Parathyroid adenoma (tissue), 2 donors: ENCODE measurements at regions not wholly inside any gene's neighbourhood (a gene's known extent, or its start where the extent isn't known, plus 50 kb on each side); places are given as distances from the start of the nearest gene placed in this dataset.

Experiments
- H2AFZ ChIP-seq: fragments of 300-600 bp; sonication (generic); one replicate; pipeline ENCODE4 v1.7.0; 2017; ENCODE audit warnings: antibody characterized with exemption, mild to moderate bottlenecking
- H3K27ac ChIP-seq: fragments of 300-600 bp; sonication (generic); one replicate; pipeline ENCODE4 v1.7.0; 2017
- H3K27me3 ChIP-seq: fragments of 300-600 bp; sonication (generic); one replicate; pipeline ENCODE4 v1.7.0; 2017; ENCODE audit warnings: low read length; ENCODE audit not compliant: control insufficient read depth, insufficient read depth
- H3K36me3 ChIP-seq: fragments of 300-600 bp; sonication (generic); one replicate; pipeline ENCODE4 v1.7.0; 2017; ENCODE audit warnings: low read length; ENCODE audit not compliant: control insufficient read depth, insufficient read depth
- H3K4me1 ChIP-seq: fragments of 300-600 bp; sonication (generic); one replicate; pipeline ENCODE4 v1.7.0; 2017; ENCODE audit warnings: control low read depth
- H3K4me2 ChIP-seq: fragments of 300-600 bp; sonication (generic); one replicate; pipeline ENCODE4 v1.7.0; 2017; ENCODE audit warnings: low read length
- H3K4me3 ChIP-seq: fragments of 300-600 bp; sonication (generic); one replicate; pipeline ENCODE4 v1.7.0; 2017; ENCODE audit warnings: low read depth, low read length
- H3K79me2 ChIP-seq: fragments of 300-600 bp; sonication (generic); one replicate; pipeline ENCODE4 v1.7.0; 2017; ENCODE audit warnings: control low read depth
- H3K9ac ChIP-seq: fragments of 300-600 bp; sonication (generic); one replicate; pipeline ENCODE4 v1.7.0; 2017; ENCODE audit warnings: mild to moderate bottlenecking
- H3K9me3 ChIP-seq: fragments of 300-600 bp; sonication (generic); one replicate; pipeline ENCODE4 v1.7.0; 2017; ENCODE audit warnings: low read length; ENCODE audit not compliant: control insufficient read depth
- CTCF ChIP-seq: fragments of 300-600 bp; sonication (generic); IDR thresholded peaks from one replicate; pipeline ENCODE4 v1.7.0; 2017; ENCODE audit warnings: antibody characterized with exemption, mild to moderate bottlenecking
- donor health status: primary hyperparathyroidism.

- Histone ChIP-seq H3K4me1 (no peaks in the 10 kb centered on the region), H3K9me3 (no peaks in the 10 kb centered on the region), H3K27me3 (no peaks in the 10 kb centered on the region), H3K9ac (no peak overlapping the region), H3K27ac (no peak overlapping the region), H3K4me2 (no peak overlapping the region), H3K4me3 (no peak overlapping the region), H3K79me2 (no peaks in the 10 kb centered on the region), H2AFZ (no peak overlapping the region), H3K36me3 (no peaks in the 10 kb centered on the region)
- TF ChIP-seq CTCF = no peak
These were observed 381.4 kb downstream of the GADD45G start for GRCh38 chr9:89986190-89986589.

GRCh38 chr9:89988458-89988857 is 383.6 kb downstream of the GADD45G start:
- no peak overlapping the region for H3K27ac ChIP-seq
- H3K9me3 ChIP-seq = no peaks in the 10 kb centered on the region
- H3K9ac ChIP-seq = no peak overlapping the region
- no peak overlapping the region for H3K4me2 ChIP-seq
- peaks cover 19% of the 10 kb centered on the region for H3K4me1 ChIP-seq
- no peak overlapping the region for H2AFZ ChIP-seq
- no peak for TF ChIP-seq CTCF
- no peaks in the 10 kb centered on the region for H3K79me2 ChIP-seq
- no peaks in the 10 kb centered on the region for H3K27me3 ChIP-seq
- no peak overlapping the region for H3K4me3 ChIP-seq
- H3K36me3 ChIP-seq = no peaks in the 10 kb centered on the region

GRCh38 chr9:89991204-89991790 is 386.5 kb downstream of the GADD45G start:
- H2AFZ ChIP-seq = no peak overlapping the region
- H3K27ac ChIP-seq = no peak overlapping the region
- no peaks in the 10 kb centered on the region for H3K9me3 ChIP-seq
- no peak overlapping the region for H3K4me3 ChIP-seq
- no peak overlapping the region for H3K9ac ChIP-seq
- H3K36me3 ChIP-seq = no peaks in the 10 kb centered on the region
- H3K4me2 ChIP-seq = no peak overlapping the region
- H3K27me3 ChIP-seq = no peaks in the 10 kb centered on the region
- H3K4me1 ChIP-seq = peaks cover 42% of the 10 kb centered on the region
- no peak for TF ChIP-seq CTCF
- H3K79me2 ChIP-seq = no peaks in the 10 kb centered on the region

- H3K4me2 ChIP-seq = peak overlapping the region; percentile 27
- H3K36me3 ChIP-seq = no peaks in the 10 kb centered on the region
- peak overlapping the region; percentile 84 for H3K27ac ChIP-seq
- no peaks in the 10 kb centered on the region for H3K27me3 ChIP-seq
- H3K9ac ChIP-seq = no peak overlapping the region
- no peaks in the 10 kb centered on the region for H3K79me2 ChIP-seq
- peak overlapping the region; percentile 34 for H2AFZ ChIP-seq
- no peak overlapping the region for H3K4me3 ChIP-seq
- no peak for TF ChIP-seq CTCF
- H3K4me1 ChIP-seq = peaks cover 42% of the 10 kb centered on the region
- H3K9me3 ChIP-seq = no peaks in the 10 kb centered on the region
These were observed 387.8 kb downstream of the GADD45G start for GRCh38 chr9:89992326-89993198.
